ENCODE measurements at regions not wholly inside any gene's neighbourhood (a gene's known extent, or its start where the extent isn't known, plus 50 kb on each side); places are given as distances from the start of the nearest gene placed in this dataset.

DNA sequence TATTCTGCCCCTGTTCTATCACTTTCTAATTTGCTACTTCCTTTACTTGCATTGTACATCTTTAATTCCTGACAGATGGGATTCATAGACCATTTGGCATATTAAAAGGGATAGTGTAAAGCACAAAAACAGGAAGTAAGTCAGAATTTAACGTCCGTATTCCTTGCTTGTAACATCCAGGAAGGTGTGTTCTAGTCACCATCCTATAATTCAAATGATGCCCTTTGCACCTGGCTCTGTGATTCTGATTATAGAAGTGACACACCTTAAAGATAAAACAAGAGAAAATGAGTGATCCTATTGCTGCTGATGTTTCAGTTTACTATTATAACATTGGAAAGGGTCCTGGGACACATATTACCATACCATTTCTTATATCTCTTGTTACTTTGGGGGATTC lies 238.7 kb upstream of the NR3C2 start:
- TF ChIP-seq, protein P1, sequence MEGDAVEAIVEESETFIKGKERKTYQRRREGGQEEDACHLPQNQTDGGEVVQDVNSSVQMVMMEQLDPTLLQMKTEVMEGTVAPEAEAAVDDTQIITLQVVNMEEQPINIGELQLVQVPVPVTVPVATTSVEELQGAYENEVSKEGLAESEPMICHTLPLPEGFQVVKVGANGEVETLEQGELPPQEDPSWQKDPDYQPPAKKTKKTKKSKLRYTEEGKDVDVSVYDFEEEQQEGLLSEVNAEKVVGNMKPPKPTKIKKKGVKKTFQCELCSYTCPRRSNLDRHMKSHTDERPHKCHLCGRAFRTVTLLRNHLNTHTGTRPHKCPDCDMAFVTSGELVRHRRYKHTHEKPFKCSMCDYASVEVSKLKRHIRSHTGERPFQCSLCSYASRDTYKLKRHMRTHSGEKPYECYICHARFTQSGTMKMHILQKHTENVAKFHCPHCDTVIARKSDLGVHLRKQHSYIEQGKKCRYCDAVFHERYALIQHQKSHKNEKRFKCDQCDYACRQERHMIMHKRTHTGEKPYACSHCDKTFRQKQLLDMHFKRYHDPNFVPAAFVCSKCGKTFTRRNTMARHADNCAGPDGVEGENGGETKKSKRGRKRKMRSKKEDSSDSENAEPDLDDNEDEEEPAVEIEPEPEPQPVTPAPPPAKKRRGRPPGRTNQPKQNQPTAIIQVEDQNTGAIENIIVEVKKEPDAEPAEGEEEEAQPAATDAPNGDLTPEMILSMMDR (IDR thresholded peaks at IDR 0.05; ENCODE audit: insufficient read depth in 1 of 2, low read depth in 1 of 2, low read length in 1 of 2, severe bottlenecking in 1 of 2, unreplicated experiment in 1 of 2), result no peak
- ChIA-PET CTCF (no interaction called here), POLR2A (no interaction called here)
- no peaks in the 10 kb centered on the region for H3K27me3 ChIP-seq (replicated peaks; ENCODE audit: control insufficient read depth, insufficient read depth, low read length)
- H3K4me1 ChIP-seq, result no peaks in the 10 kb centered on the region
- Mint-ChIP-seq H3K27ac (ENCODE audit: unreplicated experiment) (no peak overlapping the region), H3K9me3 (ENCODE audit: unreplicated experiment) (no peaks in the 10 kb centered on the region), H3K27me3 (ENCODE audit: insufficient read depth, unreplicated experiment) (peaks cover 8% of the 10 kb centered on the region), H3K4me1 (ENCODE audit: low read depth, unreplicated experiment) (peaks cover 7% of the 10 kb centered on the region), H3K4me3 (ENCODE audit: unreplicated experiment) (no peak overlapping the region), H3K36me3 (ENCODE audit: insufficient read depth, unreplicated experiment) (no peaks in the 10 kb centered on the region)
- intact Hi-C loops (cut with micrococcal nuclease; ENCODE audit: unreplicated experiment), result no loop called here
- no TSS peak for BruUV-seq (replicated peaks)
- H3K36me3 ChIP-seq (ENCODE audit: control insufficient read depth, insufficient read depth, low read length), result no peaks in the 10 kb centered on the region
- no peaks in the 10 kb centered on the region for H3K9me3 ChIP-seq
- DNase-seq, result no peak
- no peak overlapping the region for H3K4me3 ChIP-seq (ENCODE audit: low read depth, low read length)

DNA sequence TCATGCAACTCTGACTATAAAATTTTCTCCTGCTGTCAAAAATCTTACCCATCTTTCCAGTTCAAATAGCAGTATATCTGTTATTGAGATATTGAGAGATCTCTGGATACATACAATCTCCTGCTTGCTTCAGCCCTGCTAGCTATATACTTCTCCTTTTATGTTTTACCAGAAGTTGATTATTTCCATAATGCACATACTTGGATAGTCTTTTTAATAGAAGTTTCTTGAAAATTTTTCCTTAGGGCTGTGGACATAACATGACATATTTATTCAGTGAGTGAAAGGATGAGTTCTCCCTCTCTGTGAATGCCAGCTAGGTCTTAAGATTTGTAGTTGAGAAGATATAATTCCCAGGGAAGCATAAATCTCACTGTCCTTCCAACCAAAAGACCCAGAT lies 234.1 kb upstream of the NR3C2 start:
- H3K4me1 ChIP-seq, result no peaks in the 10 kb centered on the region
- DNase-seq, result no peak
- no peaks in the 10 kb centered on the region for H3K9me3 Mint-ChIP-seq (ENCODE audit: unreplicated experiment)
- no peak overlapping the region for H3K4me3 Mint-ChIP-seq (ENCODE audit: unreplicated experiment)
- no peak overlapping the region for H3K4me3 ChIP-seq (ENCODE audit: low read depth, low read length)
- intact Hi-C loops (cut with micrococcal nuclease; ENCODE audit: unreplicated experiment), result no loop called here
- H3K36me3 ChIP-seq (ENCODE audit: control insufficient read depth, insufficient read depth, low read length), result no peaks in the 10 kb centered on the region
- H3K27me3 ChIP-seq (replicated peaks; ENCODE audit: control insufficient read depth, insufficient read depth, low read length), result no peaks in the 10 kb centered on the region
- ChIA-PET POLR2A (no interaction called here), CTCF (no interaction called here)
- no peak overlapping the region for H3K27ac Mint-ChIP-seq (ENCODE audit: unreplicated experiment)
- no peaks in the 10 kb centered on the region for H3K4me1 Mint-ChIP-seq (ENCODE audit: low read depth, unreplicated experiment)
- BruUV-seq (replicated peaks), result no TSS peak
- TF ChIP-seq, protein P1 (IDR thresholded peaks at IDR 0.05; ENCODE audit: insufficient read depth in 1 of 2, low read depth in 1 of 2, low read length in 1 of 2, severe bottlenecking in 1 of 2, unreplicated experiment in 1 of 2), result no peak
- no peaks in the 10 kb centered on the region for H3K36me3 Mint-ChIP-seq (ENCODE audit: insufficient read depth, unreplicated experiment)
- H3K9me3 ChIP-seq, result no peaks in the 10 kb centered on the region
- no peaks in the 10 kb centered on the region for H3K27me3 Mint-ChIP-seq (ENCODE audit: insufficient read depth, unreplicated experiment)

DNA sequence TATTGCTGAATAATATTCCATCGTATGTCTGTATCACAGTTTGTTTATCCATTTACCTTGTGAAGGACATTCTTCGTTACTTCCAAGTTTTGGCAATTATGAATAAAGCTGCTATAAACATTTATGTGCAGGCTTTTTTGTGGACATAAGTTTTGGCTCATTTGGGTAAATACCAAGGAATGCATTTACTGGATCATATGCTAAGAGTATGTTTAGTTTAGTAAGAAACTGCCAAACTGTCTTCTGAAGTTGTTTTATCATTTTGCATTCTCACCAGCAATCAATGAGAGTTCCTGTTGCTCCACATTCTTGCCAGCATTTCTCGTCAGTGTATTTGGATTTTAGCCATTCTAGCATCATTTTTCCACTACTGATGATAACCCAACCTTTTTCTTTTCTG lies 232.7 kb upstream of the NR3C2 start:
- no peak for DNase-seq
- Mint-ChIP-seq H3K4me3 (ENCODE audit: unreplicated experiment) (no peak overlapping the region), H3K27ac (ENCODE audit: unreplicated experiment) (no peak overlapping the region), H3K27me3 (ENCODE audit: insufficient read depth, unreplicated experiment) (no peaks in the 10 kb centered on the region), H3K9me3 (ENCODE audit: unreplicated experiment) (no peaks in the 10 kb centered on the region), H3K4me1 (ENCODE audit: low read depth, unreplicated experiment) (no peaks in the 10 kb centered on the region), H3K36me3 (ENCODE audit: insufficient read depth, unreplicated experiment) (no peaks in the 10 kb centered on the region)
- BruUV-seq (replicated peaks), result no TSS peak
- no peak overlapping the region for H3K4me3 ChIP-seq (ENCODE audit: low read depth, low read length)
- ChIA-PET CTCF (no interaction called here), POLR2A (no interaction called here)
- H3K36me3 ChIP-seq (ENCODE audit: control insufficient read depth, insufficient read depth, low read length), result no peaks in the 10 kb centered on the region
- no peaks in the 10 kb centered on the region for H3K9me3 ChIP-seq
- H3K4me1 ChIP-seq, result no peaks in the 10 kb centered on the region
- no peaks in the 10 kb centered on the region for H3K27me3 ChIP-seq (replicated peaks; ENCODE audit: control insufficient read depth, insufficient read depth, low read length)
- intact Hi-C loops (cut with micrococcal nuclease; ENCODE audit: unreplicated experiment), result no loop called here
- TF ChIP-seq, protein P1 (IDR thresholded peaks at IDR 0.05; ENCODE audit: insufficient read depth in 1 of 2, low read depth in 1 of 2, low read length in 1 of 2, severe bottlenecking in 1 of 2, unreplicated experiment in 1 of 2), result no peak
